ENCODE measurements at regions not wholly inside any gene's neighbourhood (a gene's known extent, or its start where the extent isn't known, plus 50 kb on each side); places are given as distances from the start of the nearest gene placed in this dataset.
A peak's percentile ranks its signal among the peaks of the same experiment; 100 is the strongest.

GRCh38 chr2:19671311-19671710 is 230.5 kb downstream of the TTC32 start:
- no peak overlapping the region for H3K27ac ChIP-seq

GRCh38 chr2:19670303-19670702 is 231.5 kb downstream of the TTC32 start:
- TF ChIP-seq CTCF (conservative IDR thresholded peaks at IDR 0.05) (no peak), ZFX (IDR thresholded peaks at IDR 0.05) (no peak)
- H3K27ac ChIP-seq: no peak overlapping the region

More at GRCh38 chr2:19671311-19671710, 230.5 kb downstream of the TTC32 start:
- no peak for TF ChIP-seq CTCF (conservative IDR thresholded peaks at IDR 0.05)

- no peak overlapping the region for H3K27ac ChIP-seq
- TF ChIP-seq ZFX (IDR thresholded peaks at IDR 0.05): no peak
- TF ChIP-seq CTCF (conservative IDR thresholded peaks at IDR 0.05): no peak
Measured at GRCh38 chr2:19669559-19669958, 232.2 kb downstream of the TTC32 start.

DNA sequence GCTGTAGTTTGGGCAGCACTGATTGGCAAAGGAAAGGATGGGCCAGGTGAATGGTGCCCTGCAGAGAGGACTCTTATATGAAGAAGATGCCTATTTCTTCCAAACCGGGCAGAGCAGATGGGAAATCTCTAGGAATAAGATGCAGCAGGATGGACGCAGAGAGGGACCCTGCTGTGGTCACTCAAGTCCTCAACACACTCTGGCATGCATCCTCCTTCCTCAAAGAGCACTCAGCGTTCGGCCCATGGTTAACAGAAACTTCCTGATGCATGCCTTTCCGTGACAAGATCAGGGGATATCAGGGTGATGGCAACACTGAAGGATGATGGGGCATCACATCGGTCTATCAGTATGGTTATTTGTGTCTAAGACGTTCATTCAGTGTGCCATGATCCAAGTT is 232.7 kb downstream of the TTC32 start:
- TF ChIP-seq ZFX (IDR thresholded peaks at IDR 0.05): no peak
- no peak for TF ChIP-seq CTCF (conservative IDR thresholded peaks at IDR 0.05)
- H3K27ac ChIP-seq: no peak overlapping the region

GRCh38 chr2:19667536-19667949 is 234.2 kb downstream of the TTC32 start:
- H3K27ac ChIP-seq: no peak overlapping the region

GRCh38 chr2:19667085-19667484 is 234.7 kb downstream of the TTC32 start:
- H3K27ac ChIP-seq: no peak overlapping the region
- TF ChIP-seq ZFX (IDR thresholded peaks at IDR 0.05) (no peak), CTCF (conservative IDR thresholded peaks at IDR 0.05) (peak; percentile 48)

More at GRCh38 chr2:19667536-19667949, 234.2 kb downstream of the TTC32 start:
- no peak for TF ChIP-seq ZFX (IDR thresholded peaks at IDR 0.05)
- no peak for TF ChIP-seq CTCF (conservative IDR thresholded peaks at IDR 0.05)

DNA sequence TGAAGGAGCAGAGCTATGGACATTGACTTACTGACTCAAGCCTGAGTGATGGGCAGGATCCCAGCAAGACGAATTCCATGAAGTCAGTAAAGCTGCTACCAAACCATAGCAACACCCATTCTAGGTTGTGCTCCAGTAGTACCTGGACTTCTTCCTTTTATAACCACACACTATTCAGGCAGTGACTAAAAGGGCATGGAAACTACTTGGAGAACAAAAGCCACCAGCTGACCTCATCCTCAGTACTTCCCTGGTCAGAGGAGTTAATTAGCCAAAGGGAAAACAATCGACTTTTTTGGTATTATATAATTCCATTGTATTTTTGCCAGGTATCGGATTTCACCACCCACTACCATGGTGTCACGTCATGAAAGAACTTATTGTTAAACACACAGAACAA is 237.1 kb downstream of the TTC32 start:
- TF ChIP-seq CTCF (conservative IDR thresholded peaks at IDR 0.05): no peak
- no peak overlapping the region for H3K27ac ChIP-seq

Data from C4-2B (cell line).